IMR-90 (cell line): ENCODE measurements at regions not wholly inside any gene's neighbourhood (a gene's known extent, or its start where the extent isn't known, plus 50 kb on each side); places are given as distances from the start of the nearest gene placed in this dataset.

Experiments
- ATAC-seq: fragments of 200-7000 bp; cut with Tn5 transposase; 2 replicates; pipeline ENCODE4 v1.9.1; 2020; ENCODE audit warnings: low read depth, mild to moderate bottlenecking, moderate library complexity
- BruUV-seq: library from RNA; stranded (reverse); fragments of 400-500 nt; replicated peaks from 2 replicates; lab custom pipeline; 2021; lab: Mats Ljungman, UMichigan
- CTCF ChIA-PET: fragments of 300-600 bp; formaldehyde crosslinking; extraction: SDS; loops from one replicate; lab custom pipeline; 2021; ENCODE audit warnings: antibody characterized with exemption; lab: Yijun Ruan, JAX
- POLR2A ChIA-PET: fragments of 300-600 bp; sonication (Branson Sonifier 250); formaldehyde crosslinking; loops from one replicate; lab custom pipeline; 2022; ENCODE audit warnings: antibody characterized with exemption; ENCODE audit not compliant: unreplicated experiment; lab: Charles Lee
- DNase-seq: peaks from one replicate; pipeline ENCODE4 v3.0.0; 2013
- H2AFZ ChIP-seq: replicated peaks from 2 replicates; pipeline ENCODE3; 2013; ENCODE audit warnings: low read length, mild to moderate bottlenecking; ENCODE audit not compliant: poor library complexity
- H2AK5ac ChIP-seq: 2 replicates; pipeline ENCODE4 v1.6.1; 2013; ENCODE audit warnings: low read depth, low read length, inconsistent platforms
- H2AK9ac ChIP-seq: replicated peaks from 2 replicates; pipeline ENCODE3; 2013; ENCODE audit warnings: mild to moderate bottlenecking, low read depth, low read length, moderate library complexity; ENCODE audit not compliant: poor library complexity
- H2BK120ac ChIP-seq: 2 replicates; pipeline ENCODE4 v1.6.1; 2013; ENCODE audit warnings: low read depth, low read length, inconsistent platforms
- H2BK15ac ChIP-seq: 3 replicates; pipeline ENCODE4 v1.6.1; 2013; ENCODE audit warnings: low read depth, low read length, inconsistent platforms
- H2BK20ac ChIP-seq: 2 replicates; pipeline ENCODE4 v1.6.1; 2013; ENCODE audit warnings: low read depth, mild to moderate bottlenecking, inconsistent platforms, low read length, moderate library complexity
- H2BK5ac ChIP-seq: 2 replicates; pipeline ENCODE4 v1.6.1; 2013; ENCODE audit warnings: mild to moderate bottlenecking, low read depth, low read length, inconsistent platforms; ENCODE audit not compliant: poor library complexity, severe bottlenecking
- H3K14ac ChIP-seq: replicated peaks from 2 replicates; pipeline ENCODE4 v1.6.1; 2013; ENCODE audit warnings: low read depth, low read length, inconsistent platforms
- H3K18ac ChIP-seq: 2 replicates; pipeline ENCODE4 v1.6.1; 2013; ENCODE audit warnings: low read depth, low read length, control low read depth
- H3K23ac ChIP-seq: 2 replicates; pipeline ENCODE4 v1.6.1; 2013; ENCODE audit warnings: low read depth, low read length, inconsistent platforms
- H3K27ac ChIP-seq: 2 replicates; pipeline ENCODE4 v1.5.1; 2013; ENCODE audit warnings: mild to moderate bottlenecking, control low read depth, low read length; ENCODE audit not compliant: insufficient read depth
- H3K27me3 ChIP-seq: 2 replicates; pipeline ENCODE4 v1.6.1; 2013; ENCODE audit warnings: low read length; ENCODE audit not compliant: control insufficient read depth, insufficient read depth
- H3K36me3 ChIP-seq: 2 replicates; pipeline ENCODE4 v1.6.1; 2013; ENCODE audit warnings: low read length, mixed read lengths; ENCODE audit not compliant: control insufficient read depth, insufficient read depth
- H3K4ac ChIP-seq: 2 replicates; pipeline ENCODE4 v1.6.1; 2013; ENCODE audit warnings: low read depth, low read length, inconsistent platforms
- H3K4me1 ChIP-seq: 2 replicates; pipeline ENCODE4 v1.6.1; 2013; ENCODE audit warnings: low read length, mixed read lengths; ENCODE audit not compliant: control insufficient read depth, insufficient read depth
- H3K4me2 ChIP-seq: 2 replicates; pipeline ENCODE4 v1.6.1; 2013; ENCODE audit warnings: low read depth, mild to moderate bottlenecking, control low read depth, low read length, moderate library complexity
- H3K4me3 ChIP-seq: 2 replicates; pipeline ENCODE4 v1.5.1; 2013; ENCODE audit warnings: low read depth, mild to moderate bottlenecking, control low read depth, low read length, moderate library complexity; ENCODE audit not compliant: insufficient read depth
- H3K56ac ChIP-seq: 2 replicates; pipeline ENCODE4 v1.6.1; 2013; ENCODE audit warnings: low read length, inconsistent platforms; ENCODE audit not compliant: insufficient read depth; ENCODE audit errors: extremely low read depth
- H3K79me1 ChIP-seq, 2 experiments: 2 replicates each; pipeline ENCODE4 v1.6.1; 2013; ENCODE audit warnings: low read length in 2 of 2, inconsistent platforms in 1 of 2, low read depth in 1 of 2
- H3K9ac ChIP-seq: 2 replicates; pipeline ENCODE4 v1.6.1; 2013; ENCODE audit warnings: low read depth, low read length, control low read depth
- H3K9me1 ChIP-seq: 2 replicates; pipeline ENCODE4 v1.6.1; 2013; ENCODE audit warnings: low read length, inconsistent platforms; ENCODE audit not compliant: insufficient read depth
- H3K9me3 ChIP-seq: 2 replicates; pipeline ENCODE4 v1.6.1; 2013; ENCODE audit warnings: low read length; ENCODE audit not compliant: control insufficient read depth, insufficient read depth
- H4K20me1 ChIP-seq: 2 replicates; pipeline ENCODE4 v1.6.1; 2013; ENCODE audit warnings: low read length, inconsistent platforms; ENCODE audit not compliant: insufficient read depth
- H4K5ac ChIP-seq: 2 replicates; pipeline ENCODE4 v1.6.1; 2013; ENCODE audit warnings: mild to moderate bottlenecking, low read depth, low read length, control low read depth
- H4K8ac ChIP-seq, 2 experiments: 2 replicates each; pipeline ENCODE4 v1.6.1; 2013; ENCODE audit warnings: low read depth in 2 of 2, low read length in 2 of 2, control low read depth in 1 of 2, inconsistent platforms in 1 of 2
- H4K91ac ChIP-seq: 2 replicates; pipeline ENCODE4 v1.6.1; 2013; ENCODE audit warnings: low read depth, low read length, inconsistent platforms; ENCODE audit not compliant: insufficient read depth
- BHLHE40 ChIP-seq: fragments of 150-350 bp; IDR thresholded peaks from 2 replicates; pipeline ENCODE4 v1.6.1; 2016; ENCODE audit warnings: mild to moderate bottlenecking, low read depth, low read length
- CEBPB ChIP-seq: IDR thresholded peaks from 2 replicates; pipeline ENCODE4 v1.6.1; 2012; ENCODE audit warnings: low read depth, low read length, improper control_type of control experiment
- CHD1 ChIP-seq: IDR thresholded peaks from 2 replicates; pipeline ENCODE4 v1.6.1; 2012; ENCODE audit warnings: low read depth, low read length, improper control_type of control experiment
- CTCF ChIP-seq: conservative IDR thresholded peaks from 2 replicates; pipeline ENCODE4 v1.5.1; 2012; ENCODE audit warnings: mild to moderate bottlenecking, low read depth, low read length, improper control_type of control experiment
- FOS ChIP-seq: fragments of 150-350 bp; IDR thresholded peaks from 2 replicates; pipeline ENCODE4 v1.6.1; 2016; ENCODE audit warnings: low read depth, low read length
- MAZ ChIP-seq: IDR thresholded peaks from 2 replicates; pipeline ENCODE4 v1.6.1; 2012; ENCODE audit warnings: low read depth, mild to moderate bottlenecking, low read length, improper control_type of control experiment, moderate library complexity, borderline replicate concordance
- MXI1 ChIP-seq: IDR thresholded peaks from 2 replicates; pipeline ENCODE4 v1.6.1; 2012; ENCODE audit warnings: low read depth, mild to moderate bottlenecking, low read length, moderate library complexity, borderline replicate concordance
- NFE2L2 ChIP-seq: fragments of 150-350 bp; IDR thresholded peaks from 2 replicates; pipeline ENCODE4 v1.6.1; 2016; ENCODE audit warnings: low read depth, mild to moderate bottlenecking, low read length
- POLR2A ChIP-seq: IDR thresholded peaks from 2 replicates; pipeline ENCODE4 v1.6.1; 2012; ENCODE audit warnings: mild to moderate bottlenecking, low read depth, low read length
- RAD21 ChIP-seq: IDR thresholded peaks from 2 replicates; pipeline ENCODE4 v1.6.1; 2012; ENCODE audit warnings: low read length, improper control_type of control experiment
- RCOR1 ChIP-seq: IDR thresholded peaks from 2 replicates; pipeline ENCODE4 v1.6.1; 2012; ENCODE audit warnings: mild to moderate bottlenecking, low read length, improper control_type of control experiment; ENCODE audit not compliant: insufficient replicate concordance
- SMC3 ChIP-seq: fragments of 150-350 bp; IDR thresholded peaks from 2 replicates; pipeline ENCODE4 v1.6.1; 2016; ENCODE audit warnings: low read depth, mild to moderate bottlenecking, antibody characterized with exemption, low read length, moderate library complexity
- WGBS, 2 experiments: methylation state at CpG; one replicate each; pipeline versions ENCODE4 v1.1.5 to v1.1.7; 2013; ENCODE audit warnings: missing lambda C conversion rate in 2 of 2; ENCODE audit not compliant: insufficient read length in 1 of 2; ENCODE audit errors: extremely low coverage in 2 of 2; 5-methylcytosine and 5-hydroxymethylcytosine counted together
- dilution Hi-C: fragments of 300-500 bp; cut with HindIII; formaldehyde crosslinking; loops from one replicate; pipeline ENCODE4 v1.14.3; 2018; ENCODE audit warnings: low sequenced_read_pairs; ENCODE audit not compliant: unreplicated experiment
- in situ Hi-C: fragments of 300-500 bp; cut with MboI; formaldehyde crosslinking; loops from 3 replicates; pipeline ENCODE4 v1.14.3; 2019; ENCODE audit warnings: low sequenced_read_pairs, inconsistent platforms, mixed read lengths
- intact Hi-C: fragments of 100-400 bp; cut with micrococcal nuclease; formaldehyde crosslinking; loops from 2 replicates; pipeline ENCODE4 v1.10.0; 2022
- TF ChIP-seq, protein P1 (sequence below): fragments of 150-350 bp; IDR thresholded peaks from 2 replicates; pipeline ENCODE4 v1.6.1; 2016; ENCODE audit warnings: low read depth, mild to moderate bottlenecking, low read length, moderate library complexity, borderline replicate concordance

GRCh38 chr2:42849311-42849710, 56.9 kb upstream of the HAAO start:
- in situ Hi-C loops, result loop anchor here (25.0 kb wide), 1 partner anchor 713 kb away; no protein-coding TSS in a partner anchor
- Histone ChIP-seq H2AK9ac (no peak overlapping the region), H3K79me1 (no peaks in the 10 kb centered on the region), H3K4me2 (no peak overlapping the region), H2AK5ac (peak overlapping the region; percentile 20; the same call in 1 of the 2 replicates), H2BK15ac (no peak overlapping the region), H3K4me1 (peaks cover 18% of the 10 kb centered on the region), H3K56ac (no peak overlapping the region), H4K5ac (no peak overlapping the region), H4K20me1 (peaks cover 3% of the 10 kb centered on the region; the same call in 1 of the 2 replicates), H3K14ac (no peak overlapping the region), H2BK120ac (no peak overlapping the region), H3K27me3 (peaks cover 6% of the 10 kb centered on the region; the same call in 1 of the 2 replicates), H3K27ac (no peak overlapping the region), H3K36me3 (no peaks in the 10 kb centered on the region), H3K4ac (no peak overlapping the region), H3K9me3 (no peaks in the 10 kb centered on the region), H3K4me3 (no peak overlapping the region), H4K91ac (no peak overlapping the region; the same call in 1 of the 2 replicates), H3K23ac (no peak overlapping the region), H2AFZ (no peak overlapping the region), H3K9ac (no peak overlapping the region), H2BK20ac (no peak overlapping the region), H3K9me1 (peaks cover 16% of the 10 kb centered on the region), H4K8ac (no peak overlapping the region), H2BK5ac (no peak overlapping the region), H3K18ac (no peak overlapping the region)
- WGBS, 2 experiments, result 100% methylated on average over 1 of the region's 5 CpGs; no CpG with 5 or more reads in 1 of the 2 experiments
- intact Hi-C loops, result no loop called here
- no TSS peak for BruUV-seq
- TF ChIP-seq SMC3 (no peak), POLR2A (no peak), CEBPB (no peak), RAD21 (no peak), FOS (no peak), NFE2L2 (no peak), CTCF (no peak), BHLHE40 (no peak), RCOR1 (no peak), CHD1 (no peak), MAZ (no peak), MXI1 (no peak)
- TF ChIP-seq, protein P1, sequence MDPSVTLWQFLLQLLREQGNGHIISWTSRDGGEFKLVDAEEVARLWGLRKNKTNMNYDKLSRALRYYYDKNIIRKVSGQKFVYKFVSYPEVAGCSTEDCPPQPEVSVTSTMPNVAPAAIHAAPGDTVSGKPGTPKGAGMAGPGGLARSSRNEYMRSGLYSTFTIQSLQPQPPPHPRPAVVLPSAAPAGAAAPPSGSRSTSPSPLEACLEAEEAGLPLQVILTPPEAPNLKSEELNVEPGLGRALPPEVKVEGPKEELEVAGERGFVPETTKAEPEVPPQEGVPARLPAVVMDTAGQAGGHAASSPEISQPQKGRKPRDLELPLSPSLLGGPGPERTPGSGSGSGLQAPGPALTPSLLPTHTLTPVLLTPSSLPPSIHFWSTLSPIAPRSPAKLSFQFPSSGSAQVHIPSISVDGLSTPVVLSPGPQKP, result no peak
- DNase-seq, result no peak
- no peak for ATAC-seq
- CTCF ChIA-PET, result no interaction called here
- dilution Hi-C loops, result no loop called here
- POLR2A ChIA-PET, result no interaction called here
